ENCODE measurements at regions not wholly inside any gene's neighbourhood (a gene's known extent, or its start where the extent isn't known, plus 50 kb on each side); places are given as distances from the start of the nearest gene placed in this dataset.

DNA sequence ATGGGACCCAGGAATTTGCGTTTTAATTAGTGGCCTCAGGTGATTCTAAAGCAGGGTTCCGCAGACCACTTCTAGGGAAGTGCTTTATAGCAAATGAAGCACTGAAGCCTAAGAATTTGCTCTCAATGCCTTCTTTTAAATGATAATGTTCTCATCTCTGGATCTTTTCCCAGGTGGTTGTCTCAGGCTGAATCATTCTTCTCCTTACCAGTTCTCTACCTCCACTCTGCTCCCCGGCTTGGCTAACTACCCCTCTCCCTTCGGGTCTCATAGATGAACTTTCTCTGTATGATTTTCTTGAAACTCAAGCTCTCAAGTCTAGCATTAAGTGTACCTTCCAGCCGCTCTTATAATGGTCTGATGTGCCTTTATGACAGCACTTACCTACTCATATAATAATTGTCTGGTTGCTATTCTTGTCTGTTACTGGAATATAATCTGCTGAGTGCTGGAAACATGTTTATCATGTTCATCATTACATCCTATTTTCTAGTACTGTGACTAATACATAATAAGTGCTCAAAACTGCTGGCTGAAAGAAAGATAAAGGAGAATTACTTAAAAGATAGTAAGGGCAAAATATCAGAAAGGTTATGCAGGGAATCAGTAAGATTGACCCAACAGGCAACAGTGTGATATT, 195.9 kb upstream of the SESN3 start:
- Histone ChIP-seq H3K4me3 (replicated peaks; ENCODE audit: low read depth, low read length) (no peak overlapping the region), H3K27me3 (replicated peaks; ENCODE audit: control insufficient read depth, insufficient read depth, low read length) (no peaks in the 10 kb centered on the region; the same call in 1 of the 2 replicates), H3K36me3 (ENCODE audit: control insufficient read depth, insufficient read depth, low read length) (no peaks in the 10 kb centered on the region)
- TF ChIP-seq, protein P1, sequence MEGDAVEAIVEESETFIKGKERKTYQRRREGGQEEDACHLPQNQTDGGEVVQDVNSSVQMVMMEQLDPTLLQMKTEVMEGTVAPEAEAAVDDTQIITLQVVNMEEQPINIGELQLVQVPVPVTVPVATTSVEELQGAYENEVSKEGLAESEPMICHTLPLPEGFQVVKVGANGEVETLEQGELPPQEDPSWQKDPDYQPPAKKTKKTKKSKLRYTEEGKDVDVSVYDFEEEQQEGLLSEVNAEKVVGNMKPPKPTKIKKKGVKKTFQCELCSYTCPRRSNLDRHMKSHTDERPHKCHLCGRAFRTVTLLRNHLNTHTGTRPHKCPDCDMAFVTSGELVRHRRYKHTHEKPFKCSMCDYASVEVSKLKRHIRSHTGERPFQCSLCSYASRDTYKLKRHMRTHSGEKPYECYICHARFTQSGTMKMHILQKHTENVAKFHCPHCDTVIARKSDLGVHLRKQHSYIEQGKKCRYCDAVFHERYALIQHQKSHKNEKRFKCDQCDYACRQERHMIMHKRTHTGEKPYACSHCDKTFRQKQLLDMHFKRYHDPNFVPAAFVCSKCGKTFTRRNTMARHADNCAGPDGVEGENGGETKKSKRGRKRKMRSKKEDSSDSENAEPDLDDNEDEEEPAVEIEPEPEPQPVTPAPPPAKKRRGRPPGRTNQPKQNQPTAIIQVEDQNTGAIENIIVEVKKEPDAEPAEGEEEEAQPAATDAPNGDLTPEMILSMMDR (IDR thresholded peaks at IDR 0.05; ENCODE audit: insufficient read depth, low read length, poor library complexity, severe bottlenecking), result no peak
- no peak for DNase-seq (ENCODE audit: extremely low read depth, insufficient read length)

DNA sequence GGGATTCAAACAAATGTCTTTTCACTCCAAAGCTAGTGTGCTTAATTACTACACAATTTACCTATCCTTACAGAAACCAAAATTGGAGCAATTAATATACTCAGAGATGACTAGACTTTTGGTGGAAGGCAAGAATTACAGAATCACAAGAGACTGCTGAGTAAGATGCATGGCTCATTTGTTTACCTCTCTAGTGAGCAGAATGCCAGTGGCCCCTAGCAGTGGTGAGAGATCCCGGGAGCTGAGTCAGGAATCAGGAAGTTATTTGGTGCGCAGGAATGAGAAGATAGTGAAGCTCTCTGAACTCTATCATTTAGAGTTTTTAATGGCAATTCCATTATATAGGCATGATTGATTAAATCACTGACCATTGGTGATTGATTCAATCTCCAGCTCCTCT, 188.9 kb upstream of the SESN3 start:
- DNase-seq (ENCODE audit: extremely low read depth, insufficient read length), result no peak
- TF ChIP-seq, protein P1 (IDR thresholded peaks at IDR 0.05; ENCODE audit: insufficient read depth, low read length, poor library complexity, severe bottlenecking), result no peak
- 0 out of 2 replicates have a peak, but pooled peaks cover 2% of the 10 kb centered on the region for H3K27me3 ChIP-seq (replicated peaks; ENCODE audit: control insufficient read depth, insufficient read depth, low read length)
- H3K36me3 ChIP-seq (ENCODE audit: control insufficient read depth, insufficient read depth, low read length), result no peaks in the 10 kb centered on the region
- no peak overlapping the region for H3K4me3 ChIP-seq (replicated peaks; ENCODE audit: low read depth, low read length)

GRCh38 chr11:95418916-95419315, 187.9 kb upstream of the SESN3 start:
- TF ChIP-seq, protein P1 (IDR thresholded peaks at IDR 0.05; ENCODE audit: insufficient read depth, low read length, poor library complexity, severe bottlenecking), result no peak
- Histone ChIP-seq H3K36me3 (ENCODE audit: control insufficient read depth, insufficient read depth, low read length) (no peaks in the 10 kb centered on the region), H3K27me3 (replicated peaks; ENCODE audit: control insufficient read depth, insufficient read depth, low read length) (0 out of 2 replicates have a peak, but pooled peaks cover 2% of the 10 kb centered on the region), H3K4me3 (replicated peaks; ENCODE audit: low read depth, low read length) (no peak overlapping the region)
- DNase-seq (ENCODE audit: extremely low read depth, insufficient read length), result no peak

GRCh38 chr11:95417832-95418231, 186.8 kb upstream of the SESN3 start:
- H3K4me3 ChIP-seq (replicated peaks; ENCODE audit: low read depth, low read length), result no peak overlapping the region
- no peak for DNase-seq (ENCODE audit: extremely low read depth, insufficient read length)
- TF ChIP-seq, protein P1 (IDR thresholded peaks at IDR 0.05; ENCODE audit: insufficient read depth, low read length, poor library complexity, severe bottlenecking), result no peak
- no peaks in the 10 kb centered on the region for H3K36me3 ChIP-seq (ENCODE audit: control insufficient read depth, insufficient read depth, low read length)
- 0 out of 2 replicates have a peak, but pooled peaks cover 2% of the 10 kb centered on the region for H3K27me3 ChIP-seq (replicated peaks; ENCODE audit: control insufficient read depth, insufficient read depth, low read length)

DNA sequence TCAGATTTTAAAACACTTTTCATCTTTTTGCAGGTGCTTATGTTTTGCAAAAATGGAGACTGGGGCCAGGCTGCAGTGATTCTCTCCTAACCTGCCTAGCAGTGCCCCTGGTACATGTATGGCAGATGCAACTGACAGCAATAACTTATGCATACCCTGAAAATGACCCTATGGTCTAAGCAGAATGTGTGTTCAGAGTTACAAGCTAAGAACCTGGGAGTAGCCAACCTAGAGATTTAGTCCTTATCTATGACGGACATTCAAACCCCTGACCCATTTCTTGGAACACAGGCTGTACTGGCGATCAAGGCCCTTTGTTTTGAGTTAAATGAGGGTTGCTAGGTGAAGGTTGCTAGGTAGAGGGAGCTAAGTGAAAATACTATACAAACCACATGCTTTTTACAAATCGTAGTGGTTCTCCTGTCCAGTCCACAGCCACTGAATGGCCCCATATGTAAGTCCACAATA, 184.9 kb upstream of the SESN3 start:
- H3K27me3 ChIP-seq (replicated peaks; ENCODE audit: control insufficient read depth, insufficient read depth, low read length), result no peaks in the 10 kb centered on the region
- TF ChIP-seq, protein P1 (IDR thresholded peaks at IDR 0.05; ENCODE audit: insufficient read depth, low read length, poor library complexity, severe bottlenecking), result no peak
- H3K36me3 ChIP-seq (ENCODE audit: control insufficient read depth, insufficient read depth, low read length), result no peaks in the 10 kb centered on the region
- no peak for DNase-seq (ENCODE audit: extremely low read depth, insufficient read length)
- no peak overlapping the region for H3K4me3 ChIP-seq (replicated peaks; ENCODE audit: low read depth, low read length)

Data from GM06990 (cell line).